Mesenchymal stem cell (in vitro differentiated cells and primary cell): ENCODE measurements at regions not wholly inside any gene's neighbourhood (a gene's known extent, or its start where the extent isn't known, plus 50 kb on each side); places are given as distances from the start of the nearest gene placed in this dataset.

Experiments used
- DNase-seq: peaks from one replicate; pipeline ENCODE4 v3.0.0-alpha.2; 2013
- H2AFZ ChIP-seq: one replicate; pipeline ENCODE4 v1.6.1; 2013; ENCODE audit warnings: low read depth, mild to moderate bottlenecking, control low read depth, inconsistent platforms, low read length, moderate library complexity
- H2AK5ac ChIP-seq: 2 replicates; pipeline ENCODE4 v1.6.1; 2013; ENCODE audit warnings: low read length, moderate library complexity, mild to moderate bottlenecking, inconsistent platforms; ENCODE audit not compliant: severe bottlenecking
- H2BK120ac ChIP-seq: one replicate; pipeline ENCODE4 v1.6.1; 2013; ENCODE audit warnings: low read depth, mild to moderate bottlenecking, inconsistent platforms, low read length, moderate library complexity
- H2BK12ac ChIP-seq, 2 experiments: one replicate each; pipeline ENCODE4 v1.6.1; 2013; ENCODE audit warnings: inconsistent platforms in 2 of 2, low read length in 2 of 2, mild to moderate bottlenecking in 2 of 2, moderate library complexity in 2 of 2, control low read depth in 1 of 2
- H2BK15ac ChIP-seq: one replicate; pipeline ENCODE4 v1.6.1; 2013; ENCODE audit warnings: mild to moderate bottlenecking, low read depth, inconsistent platforms; ENCODE audit not compliant: poor library complexity, severe bottlenecking
- H2BK5ac ChIP-seq: 2 replicates; pipeline ENCODE4 v1.6.1; 2013; ENCODE audit warnings: low read depth, mild to moderate bottlenecking, low read length, control low read depth, inconsistent platforms; ENCODE audit not compliant: poor library complexity, severe bottlenecking
- H3K14ac ChIP-seq, 2 experiments: one replicate each; pipeline ENCODE4 v1.6.1; 2013; ENCODE audit warnings: inconsistent platforms in 2 of 2, low read length in 2 of 2, control low read depth in 1 of 2, mild to moderate bottlenecking in 1 of 2, moderate library complexity in 1 of 2
- H3K18ac ChIP-seq, 2 experiments: one replicate each; pipeline ENCODE4 v1.6.1; 2013; ENCODE audit warnings: inconsistent platforms in 2 of 2, low read length in 2 of 2, control low read depth in 1 of 2, low read depth in 1 of 2, mild to moderate bottlenecking in 1 of 2
- H3K23ac ChIP-seq, 2 experiments: one replicate each; pipeline ENCODE4 v1.6.1; 2013; ENCODE audit warnings: inconsistent platforms in 2 of 2, low read length in 2 of 2, mild to moderate bottlenecking in 2 of 2, moderate library complexity in 2 of 2, control low read depth in 1 of 2
- H3K27ac ChIP-seq: 2 replicates; pipeline ENCODE4 v1.5.1; 2013; ENCODE audit warnings: mild to moderate bottlenecking, moderate library complexity, low read length, control low read depth, inconsistent platforms; ENCODE audit not compliant: poor library complexity, severe bottlenecking
- H3K27me3 ChIP-seq, 2 experiments: 2 replicates each; pipeline versions ENCODE4 v1.6.1 to v1.7.0; 2013; ENCODE audit warnings: low read length in 2 of 2, mild to moderate bottlenecking in 2 of 2, moderate library complexity in 2 of 2, control low read depth in 1 of 2, inconsistent platforms in 1 of 2; ENCODE audit not compliant: control insufficient read depth in 1 of 2, insufficient read depth in 1 of 2
- H3K36me3 ChIP-seq, 2 experiments: 2 replicates each; pipeline versions ENCODE4 v1.6.1 to v1.7.0; 2013; ENCODE audit warnings: low read length in 2 of 2, control low read depth in 1 of 2, inconsistent platforms in 1 of 2, low read depth in 1 of 2, mild to moderate bottlenecking in 1 of 2; ENCODE audit not compliant: insufficient read depth in 2 of 2, control insufficient read depth in 1 of 2
- H3K4ac ChIP-seq, 2 experiments: one replicate each; pipeline ENCODE4 v1.6.1; 2013; ENCODE audit warnings: inconsistent platforms in 2 of 2, low read length in 2 of 2, mild to moderate bottlenecking in 2 of 2, moderate library complexity in 2 of 2, control low read depth in 1 of 2, low read depth in 1 of 2
- H3K4me1 ChIP-seq: 2 replicates; pipeline ENCODE4 v1.6.1; 2013; ENCODE audit warnings: low read depth, low read length, control low read depth; ENCODE audit not compliant: control insufficient read depth, insufficient read depth
- H3K4me2 ChIP-seq: 2 replicates; pipeline ENCODE4 v1.6.1; 2013; ENCODE audit warnings: low read length, mild to moderate bottlenecking, inconsistent platforms; ENCODE audit not compliant: poor library complexity, severe bottlenecking
- H3K4me3 ChIP-seq, 2 experiments: 2 replicates each; pipeline versions ENCODE4 v1.5.1 to v1.7.0; 2013; ENCODE audit warnings: low read length in 2 of 2, mild to moderate bottlenecking in 2 of 2, control low read depth in 1 of 2, low read depth in 1 of 2; ENCODE audit not compliant: insufficient read depth in 1 of 2
- H3K79me1 ChIP-seq: replicated peaks from 2 replicates; pipeline ENCODE4 v1.6.1; 2013; ENCODE audit warnings: mild to moderate bottlenecking, control low read depth, low read length, inconsistent platforms; ENCODE audit not compliant: poor library complexity, severe bottlenecking
- H3K9ac ChIP-seq: 2 replicates; pipeline ENCODE4 v1.7.0; 2013; ENCODE audit warnings: mild to moderate bottlenecking, low read length, moderate library complexity
- H3K9me3 ChIP-seq: 2 replicates; pipeline ENCODE4 v1.7.0; 2013; ENCODE audit warnings: mild to moderate bottlenecking, low read length; ENCODE audit not compliant: control insufficient read depth
- H4K8ac ChIP-seq: one replicate; pipeline ENCODE4 v1.6.1; 2013; ENCODE audit warnings: inconsistent platforms, mild to moderate bottlenecking, low read length, moderate library complexity
- H4K91ac ChIP-seq: one replicate; pipeline ENCODE4 v1.6.1; 2013; ENCODE audit warnings: mild to moderate bottlenecking, low read length, inconsistent platforms
- WGBS: methylation state at CpG from one replicate; pipeline ENCODE4 v1.1.7; 2013; ENCODE audit warnings: mixed read lengths; 5-methylcytosine and 5-hydroxymethylcytosine counted together

- H2AFZ ChIP-seq, result no peak overlapping the region
- H3K4ac ChIP-seq, result no peak overlapping the region
- no peak overlapping the region for H2BK120ac ChIP-seq
- no peak overlapping the region for H2BK12ac ChIP-seq
- H4K91ac ChIP-seq, result no peak overlapping the region
- H3K4me2 ChIP-seq, result no peak overlapping the region
- no peak overlapping the region for H3K9ac ChIP-seq
- H3K79me1 ChIP-seq, result no peaks in the 10 kb centered on the region
- H3K36me3 ChIP-seq, result no peaks in the 10 kb centered on the region
- no peak for DNase-seq
- H3K4me1 ChIP-seq, result no peaks in the 10 kb centered on the region
- no peak overlapping the region for H3K27ac ChIP-seq
- no peak overlapping the region for H2AK5ac ChIP-seq
- no peak overlapping the region for H3K14ac ChIP-seq
- no peak overlapping the region for H2BK15ac ChIP-seq
- peaks cover 6% of the 10 kb centered on the region for H3K9me3 ChIP-seq
- no peak overlapping the region for H3K4me3 ChIP-seq
- H3K23ac ChIP-seq, result no peak overlapping the region
- peaks cover 0 to 4% of the 10 kb centered on the region in 2 experiments for H3K27me3 ChIP-seq
- H4K8ac ChIP-seq, result no peak overlapping the region
- no peak overlapping the region for H3K18ac ChIP-seq
- H2BK5ac ChIP-seq, result no peak overlapping the region
Measured at GRCh38 chr3:111415018-111415417, 127.0 kb upstream of the CD96 start.

DNA sequence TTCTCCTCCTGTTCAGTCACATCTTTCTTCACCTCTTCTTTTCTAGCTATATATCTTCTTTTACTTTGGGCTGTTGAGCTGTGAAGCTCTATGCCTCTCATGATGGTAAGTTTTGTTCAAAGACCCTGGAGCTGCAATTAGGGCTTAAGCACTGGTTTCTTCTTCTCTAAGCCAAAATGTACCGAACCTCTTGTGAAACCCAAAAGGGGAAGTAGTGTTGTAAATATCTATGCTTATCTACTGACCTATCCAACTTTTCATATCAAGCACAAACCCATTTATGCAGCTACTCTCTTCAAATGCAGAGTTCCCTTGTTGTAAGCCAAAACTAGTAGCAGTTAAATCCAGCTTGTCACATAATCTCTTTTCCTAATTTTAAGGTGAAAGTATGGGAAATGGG is 123.6 kb upstream of the CD96 start:
- H3K4ac ChIP-seq, result no peak overlapping the region
- no peaks in the 10 kb centered on the region for H3K4me1 ChIP-seq
- no peak overlapping the region for H3K27ac ChIP-seq
- no peak overlapping the region for H3K4me3 ChIP-seq
- H2BK5ac ChIP-seq, result no peak overlapping the region
- WGBS, result no CpG with 5 or more reads among the region's 1 CpG
- H3K36me3 ChIP-seq, result no peaks in the 10 kb centered on the region
- no peak for DNase-seq
- H2AK5ac ChIP-seq, result no peak overlapping the region
- H4K8ac ChIP-seq, result no peak overlapping the region
- peaks cover 11% of the 10 kb centered on the region for H3K9me3 ChIP-seq
- H3K79me1 ChIP-seq, result no peaks in the 10 kb centered on the region
- no peak overlapping the region for H3K9ac ChIP-seq
- H2BK120ac ChIP-seq, result no peak overlapping the region
- H2BK15ac ChIP-seq, result no peak overlapping the region
- H3K18ac ChIP-seq, result no peak overlapping the region
- no peak overlapping the region for H3K4me2 ChIP-seq
- no peak overlapping the region for H2AFZ ChIP-seq
- no peak overlapping the region for H3K14ac ChIP-seq
- H4K91ac ChIP-seq, result no peak overlapping the region
- H2BK12ac ChIP-seq, result no peak overlapping the region
- H3K23ac ChIP-seq, result no peak overlapping the region
- peaks cover 0 to 4% of the 10 kb centered on the region in 2 experiments for H3K27me3 ChIP-seq

DNA sequence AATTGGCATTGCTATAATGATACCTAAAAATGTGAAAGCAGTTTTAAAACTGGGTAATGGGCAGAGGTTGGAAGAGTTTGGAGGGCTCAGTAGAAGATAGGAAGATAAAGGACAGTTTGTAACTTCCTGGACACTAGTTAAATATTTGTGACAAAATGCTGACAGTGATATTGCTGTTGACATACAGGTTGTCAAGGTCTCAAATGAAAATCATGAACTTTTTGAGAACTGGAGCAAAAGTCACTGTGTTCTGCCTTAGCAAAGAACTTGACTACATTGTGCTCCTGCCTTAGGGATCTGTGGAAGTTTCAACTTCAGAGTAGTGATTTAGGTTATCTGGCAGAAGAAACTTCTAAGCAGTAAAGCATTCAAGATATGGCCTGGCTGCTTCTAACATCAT is 113.7 kb upstream of the CD96 start:
- H2AK5ac ChIP-seq, result no peak overlapping the region
- H3K23ac ChIP-seq, result no peak overlapping the region
- no peak overlapping the region for H4K91ac ChIP-seq
- H3K36me3 ChIP-seq, result no peaks in the 10 kb centered on the region
- H3K27ac ChIP-seq, result no peak overlapping the region
- no peak overlapping the region for H3K18ac ChIP-seq
- no peak overlapping the region for H2BK5ac ChIP-seq
- H3K4me1 ChIP-seq, result no peaks in the 10 kb centered on the region
- H2BK15ac ChIP-seq, result no peak overlapping the region
- H3K79me1 ChIP-seq, result no peaks in the 10 kb centered on the region
- no peak overlapping the region for H4K8ac ChIP-seq
- H3K14ac ChIP-seq, result no peak overlapping the region
- H2BK120ac ChIP-seq, result no peak overlapping the region
- no peak for DNase-seq
- H3K4me3 ChIP-seq, result no peak overlapping the region
- H2AFZ ChIP-seq, result no peak overlapping the region
- H3K4me2 ChIP-seq, result no peak overlapping the region
- H3K4ac ChIP-seq, result no peak overlapping the region
- H3K9me3 ChIP-seq, result peaks cover 9% of the 10 kb centered on the region
- H3K27me3 ChIP-seq, result no peaks in the 10 kb centered on the region
- no peak overlapping the region for H3K9ac ChIP-seq
- no peak overlapping the region for H2BK12ac ChIP-seq

GRCh38 chr3:111434941-111435622 is 106.9 kb upstream of the CD96 start:
- Histone ChIP-seq H3K4me3 (no peak overlapping the region), H4K8ac (no peak overlapping the region), H3K23ac (no peak overlapping the region), H2BK5ac (no peak overlapping the region), H3K18ac (no peak overlapping the region), H3K9me3 (peaks cover 6% of the 10 kb centered on the region), H3K14ac (no peak overlapping the region), H3K27me3 (no peaks in the 10 kb centered on the region), H3K27ac (no peak overlapping the region), H2AK5ac (no peak overlapping the region), H2BK15ac (no peak overlapping the region), H2AFZ (no peak overlapping the region), H3K4ac (no peak overlapping the region), H2BK12ac (no peak overlapping the region), H2BK120ac (no peak overlapping the region), H3K4me1 (no peaks in the 10 kb centered on the region), H3K36me3 (no peaks in the 10 kb centered on the region), H3K79me1 (no peaks in the 10 kb centered on the region), H3K9ac (no peak overlapping the region), H4K91ac (no peak overlapping the region), H3K4me2 (no peak overlapping the region)
- no peak for DNase-seq
- WGBS, result 100% methylated on average over 1 of the region's 3 CpGs
